ENCODE measurements at regions not wholly inside any gene's neighbourhood (a gene's known extent, or its start where the extent isn't known, plus 50 kb on each side); places are given as distances from the start of the nearest gene placed in this dataset.

GRCh38 chr5:110007101-110007500 lies 317.4 kb downstream of the MAN2A1 start:
- TF ChIP-seq, protein P1, sequence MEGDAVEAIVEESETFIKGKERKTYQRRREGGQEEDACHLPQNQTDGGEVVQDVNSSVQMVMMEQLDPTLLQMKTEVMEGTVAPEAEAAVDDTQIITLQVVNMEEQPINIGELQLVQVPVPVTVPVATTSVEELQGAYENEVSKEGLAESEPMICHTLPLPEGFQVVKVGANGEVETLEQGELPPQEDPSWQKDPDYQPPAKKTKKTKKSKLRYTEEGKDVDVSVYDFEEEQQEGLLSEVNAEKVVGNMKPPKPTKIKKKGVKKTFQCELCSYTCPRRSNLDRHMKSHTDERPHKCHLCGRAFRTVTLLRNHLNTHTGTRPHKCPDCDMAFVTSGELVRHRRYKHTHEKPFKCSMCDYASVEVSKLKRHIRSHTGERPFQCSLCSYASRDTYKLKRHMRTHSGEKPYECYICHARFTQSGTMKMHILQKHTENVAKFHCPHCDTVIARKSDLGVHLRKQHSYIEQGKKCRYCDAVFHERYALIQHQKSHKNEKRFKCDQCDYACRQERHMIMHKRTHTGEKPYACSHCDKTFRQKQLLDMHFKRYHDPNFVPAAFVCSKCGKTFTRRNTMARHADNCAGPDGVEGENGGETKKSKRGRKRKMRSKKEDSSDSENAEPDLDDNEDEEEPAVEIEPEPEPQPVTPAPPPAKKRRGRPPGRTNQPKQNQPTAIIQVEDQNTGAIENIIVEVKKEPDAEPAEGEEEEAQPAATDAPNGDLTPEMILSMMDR (conservative IDR thresholded peaks at IDR 0.05; ENCODE audit: low read length): no peak
- no peak overlapping the region for H3K4me3 ChIP-seq (ENCODE audit: low read length)
- no peak for DNase-seq (ENCODE audit: low read depth)

DNA sequence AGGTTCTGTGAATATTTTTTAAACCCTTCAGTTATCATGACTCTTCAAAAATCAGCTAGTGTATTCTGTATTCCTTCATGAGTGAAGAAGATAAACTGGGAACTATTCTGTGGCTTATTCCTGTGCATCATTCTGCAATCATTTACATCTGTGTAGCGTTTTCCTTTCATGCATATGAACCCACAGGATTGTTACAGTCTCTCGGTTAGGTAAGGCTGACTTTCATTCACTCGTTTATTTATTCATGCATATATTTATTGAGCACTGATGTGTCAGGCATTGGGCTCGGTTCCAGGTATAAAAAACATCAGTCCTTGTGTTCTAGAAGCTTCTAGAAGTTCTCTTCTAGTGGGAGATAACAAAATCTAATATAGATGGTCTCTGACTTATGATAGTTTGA lies 318.4 kb downstream of the MAN2A1 start:
- TF ChIP-seq, protein P1 (conservative IDR thresholded peaks at IDR 0.05; ENCODE audit: low read length): no peak
- no peak for DNase-seq (ENCODE audit: low read depth)
- no peak overlapping the region for H3K4me3 ChIP-seq (ENCODE audit: low read length)

DNA sequence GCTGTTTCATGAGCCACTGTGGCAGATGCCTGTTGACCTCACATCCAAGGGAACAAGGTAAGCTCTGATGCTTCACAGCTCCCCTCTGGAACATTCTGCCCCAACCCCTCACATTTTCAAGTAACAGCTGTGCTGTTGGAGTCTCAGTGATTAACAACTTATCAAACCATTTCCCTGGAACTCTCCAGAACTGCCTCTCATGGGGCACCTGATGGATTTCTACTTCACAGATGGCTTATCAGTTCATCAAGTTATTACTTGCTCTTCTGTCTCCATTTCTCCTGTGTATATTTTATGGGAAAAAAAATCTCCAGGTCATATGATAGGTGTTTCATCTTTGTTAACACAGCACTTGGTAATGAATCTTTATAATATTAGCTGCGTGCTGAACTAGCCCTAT lies 322.4 kb downstream of the MAN2A1 start:
- TF ChIP-seq, protein P1 (conservative IDR thresholded peaks at IDR 0.05; ENCODE audit: low read length): no peak
- no peak for DNase-seq (ENCODE audit: low read depth)
- no peak overlapping the region for H3K4me3 ChIP-seq (ENCODE audit: low read length)

DNA sequence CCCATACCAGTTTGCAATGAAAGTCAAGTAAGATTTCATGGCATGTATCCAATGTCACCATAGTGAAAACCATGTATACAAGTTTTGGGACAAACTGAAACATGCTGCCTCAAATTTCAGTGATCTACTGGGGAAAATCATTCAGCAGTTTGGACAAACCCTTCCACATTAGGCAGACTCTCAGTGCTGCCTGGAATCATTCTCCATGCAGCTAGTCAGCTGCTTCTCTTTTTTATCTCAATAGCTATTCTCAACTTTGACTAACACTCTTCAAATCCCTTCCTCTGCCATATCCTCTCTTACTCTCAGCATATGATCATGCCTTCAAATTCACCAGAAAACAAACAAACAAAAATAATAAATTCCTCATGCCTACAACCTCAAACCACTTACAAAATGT lies 323.3 kb downstream of the MAN2A1 start:
- H3K4me3 ChIP-seq (ENCODE audit: low read length): no peak overlapping the region
- TF ChIP-seq, protein P1 (conservative IDR thresholded peaks at IDR 0.05; ENCODE audit: low read length): no peak
- no peak for DNase-seq (ENCODE audit: low read depth)

GRCh38 chr5:110017854-110018253 lies 328.1 kb downstream of the MAN2A1 start:
- no peak for DNase-seq (ENCODE audit: low read depth)
- TF ChIP-seq, protein P1 (conservative IDR thresholded peaks at IDR 0.05; ENCODE audit: low read length): no peak

DNA sequence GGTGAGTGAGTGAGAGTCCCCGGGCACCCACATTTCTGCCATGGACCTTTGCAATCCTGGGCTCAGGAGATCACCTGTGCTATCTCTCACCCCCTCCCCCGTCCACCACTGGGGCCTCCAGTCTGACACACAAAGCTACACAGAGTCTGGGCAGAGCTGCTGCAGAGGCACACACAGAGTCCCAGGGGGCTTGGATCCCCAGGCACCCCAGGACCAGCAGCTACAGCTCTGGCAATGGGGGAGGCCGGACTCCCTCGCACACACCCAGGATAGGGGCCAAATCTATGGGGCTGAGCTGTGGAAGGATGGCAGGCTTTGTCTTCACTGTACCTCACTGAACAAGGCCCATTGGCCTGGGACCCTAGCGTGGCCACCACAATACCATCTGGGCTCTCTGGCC lies 328.8 kb downstream of the MAN2A1 start:
- TF ChIP-seq, protein P1 (conservative IDR thresholded peaks at IDR 0.05; ENCODE audit: low read length): no peak
- no peak overlapping the region for H3K4me3 ChIP-seq (ENCODE audit: low read length)
- no peak for DNase-seq (ENCODE audit: low read depth)

More at GRCh38 chr5:110017854-110018253, 328.1 kb downstream of the MAN2A1 start:
- no peak overlapping the region for H3K4me3 ChIP-seq (ENCODE audit: low read length)

DNA sequence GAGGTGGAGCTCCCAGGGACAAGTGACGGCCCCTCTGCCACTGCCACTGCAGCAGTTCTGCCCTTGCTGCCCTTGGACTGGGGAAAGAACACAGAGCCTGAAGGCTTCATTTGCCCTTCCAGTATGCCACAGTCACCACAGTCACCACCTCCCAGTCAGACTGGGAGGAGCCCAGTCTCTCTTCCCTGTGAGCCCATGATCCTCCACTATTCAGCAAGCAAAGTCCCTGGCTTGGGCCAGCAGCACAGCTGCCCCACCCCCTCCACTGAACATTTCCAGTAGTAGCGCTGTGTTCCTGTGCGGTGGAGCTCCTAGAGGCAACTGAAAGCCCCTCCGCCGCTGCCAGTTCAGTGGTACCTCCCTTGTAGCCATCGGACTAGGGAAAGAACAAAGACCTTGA lies 329.4 kb downstream of the MAN2A1 start:
- TF ChIP-seq, protein P1 (conservative IDR thresholded peaks at IDR 0.05; ENCODE audit: low read length): no peak
- no peak overlapping the region for H3K4me3 ChIP-seq (ENCODE audit: low read length)
- DNase-seq (ENCODE audit: low read depth): no peak
